Ascending aorta (tissue), 2 donors: ENCODE measurements at regions not wholly inside any gene's neighbourhood (a gene's known extent, or its start where the extent isn't known, plus 50 kb on each side); places are given as distances from the start of the nearest gene placed in this dataset.
A peak's percentile ranks its signal among the peaks of the same experiment; 100 is the strongest.

Experiments
- DNase-seq, 2 donors: peaks; one replicate each; pipeline ENCODE4 v3.0.0-alpha.2; 2019; ENCODE audit warnings: low spot score in 2 of 2
- H3K27ac ChIP-seq, 2 donors: fragments of 200-600 bp; sonication (generic); one replicate each; pipeline ENCODE4 v1.5.1; 2016 to 2017; ENCODE audit warnings: mild to moderate bottlenecking in 1 of 2
- H3K27me3 ChIP-seq: fragments of 200-600 bp; sonication (generic); one replicate; pipeline ENCODE4 v1.5.1; 2017
- H3K36me3 ChIP-seq, 2 donors: fragments of 200-600 bp; sonication (generic); one replicate each; pipeline ENCODE4 v1.5.1; 2016
- H3K4me1 ChIP-seq, 2 donors: fragments of 200-600 bp; sonication (generic); one replicate each; pipeline ENCODE4 v1.5.1; 2016 to 2017; ENCODE audit warnings: mild to moderate bottlenecking in 1 of 2
- H3K4me3 ChIP-seq, 2 donors: fragments of 200-600 bp; sonication (generic); one replicate each; pipeline ENCODE4 v1.5.1; 2016 to 2017; ENCODE audit warnings: mild to moderate bottlenecking in 1 of 2
- H3K9me3 ChIP-seq, 2 donors: fragments of 200-600 bp; sonication (generic); one replicate each; pipeline ENCODE4 v1.5.1; 2016
- CTCF ChIP-seq, 3 experiments: fragments of 200-600 bp in 2 of 3; fragments of 450-650 bp in 1 of 3; sonication (generic) in 2 of 3; IDR thresholded peaks; one replicate each; pipeline ENCODE4 v1.5.1; 2016 to 2019; ENCODE audit warnings: antibody characterized with exemption in 3 of 3, mild to moderate bottlenecking in 1 of 3, moderate library complexity in 1 of 3
- intact Hi-C: fragments of 100-400 bp; cut with DNase I; formaldehyde crosslinking; loops from one replicate; pipeline ENCODE4 v1.15.1; 2023

GRCh38 chr4:53716011-53716410, 124.7 kb upstream of the LNX1 start:
- peaks cover 5 to 14% of the 10 kb centered on the region in 2 donors for H3K4me1 ChIP-seq
- H3K27ac ChIP-seq: peak overlapping the region; percentile 56 to 63
- intact Hi-C loops: loop anchor here (5.0 kb wide), 1 partner anchor 516 kb away; no protein-coding TSS in a partner anchor
- no peak for TF ChIP-seq CTCF (IDR thresholded peaks at IDR 0.05)
- no peak for DNase-seq
- no peaks in the 10 kb centered on the region for H3K36me3 ChIP-seq
- H3K9me3 ChIP-seq: no peaks in the 10 kb centered on the region
- H3K27me3 ChIP-seq: no peaks in the 10 kb centered on the region
- no peak overlapping the region for H3K4me3 ChIP-seq

GRCh38 chr4:53714236-53715140, 123.2 kb upstream of the LNX1 start:
- peaks cover 5 to 14% of the 10 kb centered on the region in 2 donors for H3K4me1 ChIP-seq
- DNase-seq: no peak
- H3K27me3 ChIP-seq: no peaks in the 10 kb centered on the region
- H3K27ac ChIP-seq: peak overlapping the region in 1 of 2 donors; percentile 56
- H3K4me3 ChIP-seq: no peak overlapping the region
- no peaks in the 10 kb centered on the region for H3K9me3 ChIP-seq
- no peak for TF ChIP-seq CTCF (IDR thresholded peaks at IDR 0.05)
- intact Hi-C loops: loop anchor here (5.0 kb wide), 1 partner anchor 518 kb away; no protein-coding TSS in a partner anchor
- H3K36me3 ChIP-seq: no peaks in the 10 kb centered on the region

GRCh38 chr4:53713767-53714166, 122.5 kb upstream of the LNX1 start:
- intact Hi-C loops: no loop called here
- Histone ChIP-seq H3K36me3 (no peaks in the 10 kb centered on the region), H3K27ac (no peak overlapping the region), H3K4me1 (peaks cover 5 to 14% of the 10 kb centered on the region in 2 donors), H3K27me3 (no peaks in the 10 kb centered on the region), H3K4me3 (no peak overlapping the region), H3K9me3 (no peaks in the 10 kb centered on the region)
- DNase-seq: no peak
- no peak for TF ChIP-seq CTCF (IDR thresholded peaks at IDR 0.05)

GRCh38 chr4:53713296-53713695, 122.0 kb upstream of the LNX1 start:
- Histone ChIP-seq H3K27ac (no peak overlapping the region), H3K36me3 (no peaks in the 10 kb centered on the region)

GRCh38 chr4:53712408-53713020, 121.2 kb upstream of the LNX1 start:
- no peak overlapping the region for H3K27ac ChIP-seq

More at GRCh38 chr4:53713296-53713695, 122.0 kb upstream of the LNX1 start:
- no peaks in the 10 kb centered on the region for H3K9me3 ChIP-seq
- DNase-seq: no peak
- TF ChIP-seq CTCF (IDR thresholded peaks at IDR 0.05): no peak
- intact Hi-C loops: no loop called here
- H3K27me3 ChIP-seq: no peaks in the 10 kb centered on the region
- peaks cover 5 to 14% of the 10 kb centered on the region in 2 donors for H3K4me1 ChIP-seq
- no peak overlapping the region for H3K4me3 ChIP-seq

More at GRCh38 chr4:53712408-53713020, 121.2 kb upstream of the LNX1 start:
- H3K9me3 ChIP-seq: no peaks in the 10 kb centered on the region
- DNase-seq: no peak
- H3K4me1 ChIP-seq: peaks cover 5 to 14% of the 10 kb centered on the region in 2 donors
- intact Hi-C loops: no loop called here
- H3K4me3 ChIP-seq: no peak overlapping the region
- no peak for TF ChIP-seq CTCF (IDR thresholded peaks at IDR 0.05)
- H3K36me3 ChIP-seq: no peaks in the 10 kb centered on the region
- H3K27me3 ChIP-seq: no peaks in the 10 kb centered on the region
